ENCODE measurements at regions not wholly inside any gene's neighbourhood (a gene's known extent, or its start where the extent isn't known, plus 50 kb on each side); places are given as distances from the start of the nearest gene placed in this dataset.

GRCh38 chr11:122279194-122279593 is 163.2 kb upstream of the BLID start:
- no peak overlapping the region for H3K4me3 ChIP-seq
- H3K36me3 ChIP-seq = no peaks in the 10 kb centered on the region
- H3K27me3 ChIP-seq = no peaks in the 10 kb centered on the region
- TF ChIP-seq POLR2A (IDR thresholded peaks at IDR 0.05) (no peak), POLR2AphosphoS5 (IDR thresholded peaks at IDR 0.05; ENCODE audit: insufficient read depth in 1 of 2, low read depth in 1 of 2) (no peak), CTCF (IDR thresholded peaks at IDR 0.05) (no peak)
- no peak for DNase-seq (ENCODE audit: extremely low spot score in 2 of 2)
- no peaks in the 10 kb centered on the region for H3K4me1 ChIP-seq
- no peaks in the 10 kb centered on the region for H3K9me3 ChIP-seq
- no peak overlapping the region for H3K27ac ChIP-seq
- intact Hi-C loops (cut with DNase I) = no loop called here

- H3K27ac ChIP-seq = no peak overlapping the region
- TF ChIP-seq POLR2A (IDR thresholded peaks at IDR 0.05) (no peak), CTCF (IDR thresholded peaks at IDR 0.05) (no peak), POLR2AphosphoS5 (IDR thresholded peaks at IDR 0.05; ENCODE audit: insufficient read depth in 1 of 2, low read depth in 1 of 2) (no peak)
- intact Hi-C loops (cut with DNase I) = no loop called here
- H3K4me3 ChIP-seq = no peak overlapping the region
- no peaks in the 10 kb centered on the region for H3K4me1 ChIP-seq
- H3K9me3 ChIP-seq = no peaks in the 10 kb centered on the region
- DNase-seq (ENCODE audit: extremely low spot score in 2 of 2) = no peak
- no peaks in the 10 kb centered on the region for H3K27me3 ChIP-seq
- H3K36me3 ChIP-seq = no peaks in the 10 kb centered on the region
These were observed 161.5 kb upstream of the BLID start for GRCh38 chr11:122277493-122277892.

GRCh38 chr11:122276221-122276620 is 160.2 kb upstream of the BLID start:
- H3K9me3 ChIP-seq = no peaks in the 10 kb centered on the region
- no peaks in the 10 kb centered on the region for H3K4me1 ChIP-seq
- no peak for DNase-seq (ENCODE audit: extremely low spot score in 2 of 2)
- no peaks in the 10 kb centered on the region for H3K27me3 ChIP-seq
- H3K27ac ChIP-seq = no peak overlapping the region
- TF ChIP-seq CTCF (IDR thresholded peaks at IDR 0.05) (no peak), POLR2AphosphoS5 (IDR thresholded peaks at IDR 0.05; ENCODE audit: insufficient read depth in 1 of 2, low read depth in 1 of 2) (no peak), POLR2A (IDR thresholded peaks at IDR 0.05) (no peak)
- H3K36me3 ChIP-seq = no peaks in the 10 kb centered on the region
- intact Hi-C loops (cut with DNase I) = no loop called here
- no peak overlapping the region for H3K4me3 ChIP-seq

- H3K4me3 ChIP-seq = no peak overlapping the region
- no peaks in the 10 kb centered on the region for H3K4me1 ChIP-seq
- H3K27me3 ChIP-seq = no peaks in the 10 kb centered on the region
- no peaks in the 10 kb centered on the region for H3K9me3 ChIP-seq
- DNase-seq (ENCODE audit: extremely low spot score in 2 of 2) = no peak
- H3K36me3 ChIP-seq = no peaks in the 10 kb centered on the region
- no peak for TF ChIP-seq CTCF (IDR thresholded peaks at IDR 0.05)
- H3K27ac ChIP-seq = no peak overlapping the region
- intact Hi-C loops (cut with DNase I) = no loop called here
These were observed 159.5 kb upstream of the BLID start for GRCh38 chr11:122275508-122275907.

GRCh38 chr11:122273476-122274191 is 157.6 kb upstream of the BLID start:
- Histone ChIP-seq H3K4me3 (no peak overlapping the region), H3K9me3 (no peaks in the 10 kb centered on the region), H3K36me3 (no peaks in the 10 kb centered on the region), H3K27me3 (no peaks in the 10 kb centered on the region), H3K27ac (no peak overlapping the region), H3K4me1 (no peaks in the 10 kb centered on the region)
- no peak for TF ChIP-seq POLR2A (IDR thresholded peaks at IDR 0.05)
- intact Hi-C loops (cut with DNase I) = no loop called here
- DNase-seq (ENCODE audit: extremely low spot score in 2 of 2) = no peak

Data from vagina (tissue), 2 donors.